A673 (cell line): ENCODE measurements at regions not wholly inside any gene's neighbourhood (a gene's known extent, or its start where the extent isn't known, plus 50 kb on each side); places are given as distances from the start of the nearest gene placed in this dataset.

Experiments used
- EZH2 ChIP-seq: fragments of 200-600 bp; sonication (generic); IDR thresholded peaks from 2 replicates; pipeline ENCODE4 v1.6.1; 2017; ENCODE audit warnings: borderline replicate concordance, low read depth, mild to moderate bottlenecking, mixed read lengths, antibody characterized with exemption, low read length; ENCODE audit not compliant: poor library complexity, severe bottlenecking
- TF ChIP-seq, protein P1 (sequence below): fragments of 300-800, 200-600 bp; sonication (generic); conservative IDR thresholded peaks from 2 replicates; pipeline ENCODE4 v1.5.1; 2017; ENCODE audit warnings: low read depth, mild to moderate bottlenecking, antibody characterized with exemption, low read length, moderate library complexity, mixed read lengths

DNA sequence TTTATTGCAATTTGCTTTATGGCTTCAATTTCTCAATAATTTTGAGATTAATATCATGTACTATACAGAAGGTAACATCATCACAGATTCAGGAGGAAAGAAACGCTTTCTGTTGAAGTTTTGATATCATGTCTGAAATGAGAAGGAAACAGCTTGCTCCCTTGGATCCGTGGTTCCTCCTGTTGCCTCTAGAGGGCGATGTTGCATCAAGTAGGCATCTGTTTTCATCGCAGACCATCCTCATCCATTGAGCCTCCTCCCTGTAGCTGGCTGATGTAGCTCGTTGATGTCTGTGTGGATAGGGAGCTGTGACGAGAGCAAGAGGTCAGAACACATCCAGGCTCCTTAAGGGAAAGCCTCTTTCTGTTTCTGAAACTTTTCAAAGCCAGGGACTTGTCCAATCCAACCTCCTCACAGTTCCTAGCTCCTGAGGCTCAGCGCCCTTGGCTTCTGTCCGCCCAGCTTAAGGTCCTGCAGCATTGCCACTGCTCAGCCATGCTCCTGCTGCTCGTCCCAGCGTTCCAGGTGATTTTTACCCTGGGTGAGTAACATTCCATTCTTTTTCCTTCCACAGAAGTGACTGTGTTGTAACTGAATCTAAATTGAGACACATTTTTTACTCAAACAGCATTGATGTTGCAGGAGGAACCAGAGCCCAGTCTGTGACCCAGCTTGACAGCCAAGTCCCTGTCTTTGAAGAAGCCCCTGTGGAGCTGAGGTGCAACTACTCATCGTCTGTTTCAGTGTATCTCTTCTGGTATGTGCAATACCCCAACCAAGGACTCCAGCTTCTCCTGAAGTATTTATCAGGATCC lies 304.8 kb upstream of the OR4E1 start:
- TF ChIP-seq, protein P1, sequence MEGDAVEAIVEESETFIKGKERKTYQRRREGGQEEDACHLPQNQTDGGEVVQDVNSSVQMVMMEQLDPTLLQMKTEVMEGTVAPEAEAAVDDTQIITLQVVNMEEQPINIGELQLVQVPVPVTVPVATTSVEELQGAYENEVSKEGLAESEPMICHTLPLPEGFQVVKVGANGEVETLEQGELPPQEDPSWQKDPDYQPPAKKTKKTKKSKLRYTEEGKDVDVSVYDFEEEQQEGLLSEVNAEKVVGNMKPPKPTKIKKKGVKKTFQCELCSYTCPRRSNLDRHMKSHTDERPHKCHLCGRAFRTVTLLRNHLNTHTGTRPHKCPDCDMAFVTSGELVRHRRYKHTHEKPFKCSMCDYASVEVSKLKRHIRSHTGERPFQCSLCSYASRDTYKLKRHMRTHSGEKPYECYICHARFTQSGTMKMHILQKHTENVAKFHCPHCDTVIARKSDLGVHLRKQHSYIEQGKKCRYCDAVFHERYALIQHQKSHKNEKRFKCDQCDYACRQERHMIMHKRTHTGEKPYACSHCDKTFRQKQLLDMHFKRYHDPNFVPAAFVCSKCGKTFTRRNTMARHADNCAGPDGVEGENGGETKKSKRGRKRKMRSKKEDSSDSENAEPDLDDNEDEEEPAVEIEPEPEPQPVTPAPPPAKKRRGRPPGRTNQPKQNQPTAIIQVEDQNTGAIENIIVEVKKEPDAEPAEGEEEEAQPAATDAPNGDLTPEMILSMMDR, result peak; percentile 95
- TF ChIP-seq EZH2, result no peak
